B cell (primary cell): ENCODE measurements at regions not wholly inside any gene's neighbourhood (a gene's known extent, or its start where the extent isn't known, plus 50 kb on each side); places are given as distances from the start of the nearest gene placed in this dataset.

ENCODE experiments used
- ATAC-seq: fragments of 200-7000 bp; cut with Tn5 transposase; one replicate; pipeline ENCODE4 v1.10.0; 2021; ENCODE audit warnings: low read depth, mild to moderate bottlenecking, moderate number of reproducible peaks, moderate library complexity
- CTCF ChIA-PET: fragments of 350-600 bp; sonication (Branson Sonifier 250); formaldehyde crosslinking; loops from one replicate; lab custom pipeline; 2021; ENCODE audit warnings: antibody characterized with exemption, inconsistent platforms; lab: Charles Lee
- POLR2A ChIA-PET: fragments of 350-600 bp; sonication (Branson Sonifier 250); formaldehyde crosslinking; loops from one replicate; lab custom pipeline; 2021; ENCODE audit warnings: antibody characterized with exemption; lab: Charles Lee
- DNase-seq: peaks from one replicate; pipeline ENCODE4 v3.0.0; 2013
- H2AFZ ChIP-seq: 2 replicates; pipeline ENCODE4 v1.6.1; 2012; ENCODE audit warnings: mild to moderate bottlenecking, low read depth, low read length; ENCODE audit not compliant: insufficient read depth, poor library complexity, severe bottlenecking
- H3K27ac ChIP-seq, 2 donors: 1 replicate in 1 of 2; 2 replicates in 1 of 2; pipeline ENCODE4 v1.5.1; 2012 to 2013; ENCODE audit warnings: low read length in 2 of 2, mild to moderate bottlenecking in 2 of 2, moderate library complexity in 1 of 2
- H3K27me3 ChIP-seq, 4 experiments: fragments of 200-600 bp in 1 of 4; sonication (generic) in 1 of 4; replicated peaks in 1 of 4; 1 replicate in 2 of 4; 2 replicates in 2 of 4; pipeline versions ENCODE4 v1.6.1 to v1.7.0; 2013 to 2016; ENCODE audit warnings: low read length in 3 of 4, mild to moderate bottlenecking in 2 of 4, mixed read lengths in 1 of 4, moderate library complexity in 1 of 4; ENCODE audit not compliant: insufficient read depth in 4 of 4, control insufficient read depth in 3 of 4; ENCODE audit errors: control extremely low read depth in 1 of 4
- H3K36me3 ChIP-seq, 2 experiments: replicated peaks in 1 of 2; 1 replicate in 1 of 2; 2 replicates in 1 of 2; pipeline versions ENCODE4 v1.6.1 to v1.7.1; 2013; ENCODE audit warnings: low read length in 1 of 2; ENCODE audit not compliant: insufficient read depth in 2 of 2, control insufficient read depth in 1 of 2; ENCODE audit errors: control extremely low read depth in 1 of 2, extremely low read depth in 1 of 2
- H3K4me1 ChIP-seq, 2 donors: fragments of 200-600 bp in 1 of 2; sonication (generic) in 1 of 2; 1 replicate in 1 of 2; 2 replicates in 1 of 2; pipeline versions ENCODE4 v1.5.1 to v1.6.1; 2013 to 2017; ENCODE audit warnings: low read length in 2 of 2; ENCODE audit not compliant: control insufficient read depth in 2 of 2, insufficient read depth in 2 of 2
- H3K4me2 ChIP-seq: replicated peaks from 2 replicates; pipeline ENCODE3; 2012; ENCODE audit warnings: mild to moderate bottlenecking, low read depth, low read length; ENCODE audit not compliant: poor library complexity, severe bottlenecking
- H3K4me3 ChIP-seq, 5 experiments: fragments of 200-600 bp in 1 of 5; sonication (generic) in 1 of 5; 1 replicate in 3 of 5; 2 replicates in 2 of 5; pipeline versions ENCODE4 v1.5.1 to v1.7.0; 2011 to 2016; ENCODE audit warnings: low read length in 4 of 5, mild to moderate bottlenecking in 4 of 5, low read depth in 2 of 5, control low read depth in 1 of 5, moderate library complexity in 1 of 5; ENCODE audit not compliant: insufficient read depth in 1 of 5; ENCODE audit errors: control extremely low read depth in 1 of 5, extremely low read depth in 1 of 5
- H3K79me2 ChIP-seq: fragments of 200-600 bp; sonication (generic); one replicate; pipeline ENCODE4 v1.6.0; 2016; ENCODE audit warnings: low read length; ENCODE audit not compliant: control insufficient read depth, insufficient read depth
- H3K9ac ChIP-seq: fragments of 200-600 bp; sonication (generic); 2 replicates; pipeline ENCODE4 v1.6.1; 2017; ENCODE audit warnings: mild to moderate bottlenecking, low read length, moderate library complexity
- H3K9me3 ChIP-seq, 3 donors: one replicate each; pipeline versions ENCODE4 v1.6.1 to v1.7.1; 2013; ENCODE audit warnings: low read length in 2 of 3; ENCODE audit not compliant: control insufficient read depth in 2 of 3, insufficient read depth in 1 of 3; ENCODE audit errors: control extremely low read depth in 1 of 3
- H4K20me1 ChIP-seq: 2 replicates; pipeline ENCODE4 v1.6.0; 2012; ENCODE audit warnings: mild to moderate bottlenecking, low read length; ENCODE audit not compliant: insufficient read depth, control insufficient read depth, poor library complexity, severe bottlenecking
- H3K27ac Mint-ChIP-seq: one replicate; pipeline ENCODE4 v1.8.0; 2021; ENCODE audit warnings: mixed read lengths
- H3K27me3 Mint-ChIP-seq: one replicate; pipeline ENCODE4 v1.8.0; 2021; ENCODE audit warnings: mixed read lengths
- H3K4me1 Mint-ChIP-seq: one replicate; pipeline ENCODE4 v1.8.0; 2021; ENCODE audit warnings: mixed read lengths
- H3K4me3 Mint-ChIP-seq: one replicate; pipeline ENCODE4 v1.8.0; 2021; ENCODE audit warnings: mixed read lengths
- H3K9me3 Mint-ChIP-seq: one replicate; pipeline ENCODE4 v1.8.0; 2022; ENCODE audit warnings: mixed read lengths; ENCODE audit not compliant: insufficient read depth
- EZH2 ChIP-seq: IDR thresholded peaks from 2 replicates; pipeline ENCODE4 v1.6.1; 2012; ENCODE audit warnings: borderline replicate concordance, low read depth, mild to moderate bottlenecking, moderate library complexity, low read length; ENCODE audit not compliant: insufficient read depth, poor library complexity, severe bottlenecking
- WGBS: methylation state at CpG from one replicate; pipeline ENCODE4 v1.1.5; 2013; ENCODE audit warnings: missing lambda C conversion rate; ENCODE audit not compliant: insufficient coverage; 5-methylcytosine and 5-hydroxymethylcytosine counted together
- intact Hi-C: fragments of 100-400 bp; cut with micrococcal nuclease; formaldehyde crosslinking; loops from one replicate; pipeline ENCODE4 v1.10.0; 2022
- TF ChIP-seq, protein P1 (sequence below): fragments of 200-600 bp; IDR thresholded peaks from one replicate; pipeline ENCODE4 v1.8.0; 2022; ENCODE audit warnings: antibody characterized with exemption, mild to moderate bottlenecking

DNA sequence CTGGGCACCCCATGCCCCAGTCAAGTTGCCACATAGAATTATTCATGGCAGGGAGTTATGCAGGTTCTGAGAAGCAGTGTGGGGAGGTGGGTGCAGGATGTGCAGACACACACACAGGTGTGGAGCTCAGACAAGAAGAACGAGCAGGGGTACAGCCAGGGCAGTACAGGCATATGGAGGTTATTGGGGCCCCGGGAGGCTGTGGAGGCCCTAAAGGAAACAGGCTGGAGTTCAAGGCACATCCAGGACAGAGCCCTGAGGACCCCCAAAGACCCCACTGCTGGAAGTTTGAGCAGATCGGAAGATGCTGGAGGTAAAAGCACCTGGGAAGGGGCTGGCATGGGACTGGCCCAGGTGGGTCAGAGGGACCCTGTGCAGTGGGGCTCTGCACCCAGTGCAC, 171.3 kb downstream of the PSMG1 start:
- ATAC-seq (no peak), DNase-seq (no peak)
- 88% methylated on average over 3 of the region's 3 CpGs for WGBS
- Histone ChIP-seq H3K36me3 (no peaks in the 10 kb centered on the region), H3K79me2 (no peaks in the 10 kb centered on the region), H2AFZ (no peak overlapping the region), H3K4me1 (peaks cover 6 to 12% of the 10 kb centered on the region in 2 donors), H3K4me2 (no peak overlapping the region), H3K27me3 (peaks cover 0 to 3% (median 2%) of the 10 kb centered on the region in 4 experiments), H3K9me3 (peaks cover 0 to 27% (median 0%) of the 10 kb centered on the region in 3 donors), H3K4me3 (no peak overlapping the region), H4K20me1 (no peaks in the 10 kb centered on the region), H3K9ac (no peak overlapping the region), H3K27ac (no peak overlapping the region)
- Mint-ChIP-seq H3K9me3 (no peaks in the 10 kb centered on the region), H3K4me1 (peaks cover 11% of the 10 kb centered on the region), H3K27ac (no peak overlapping the region), H3K4me3 (no peak overlapping the region), H3K27me3 (peaks cover 13% of the 10 kb centered on the region)
- CTCF ChIA-PET, result no interaction called here
- TF ChIP-seq, protein P1, sequence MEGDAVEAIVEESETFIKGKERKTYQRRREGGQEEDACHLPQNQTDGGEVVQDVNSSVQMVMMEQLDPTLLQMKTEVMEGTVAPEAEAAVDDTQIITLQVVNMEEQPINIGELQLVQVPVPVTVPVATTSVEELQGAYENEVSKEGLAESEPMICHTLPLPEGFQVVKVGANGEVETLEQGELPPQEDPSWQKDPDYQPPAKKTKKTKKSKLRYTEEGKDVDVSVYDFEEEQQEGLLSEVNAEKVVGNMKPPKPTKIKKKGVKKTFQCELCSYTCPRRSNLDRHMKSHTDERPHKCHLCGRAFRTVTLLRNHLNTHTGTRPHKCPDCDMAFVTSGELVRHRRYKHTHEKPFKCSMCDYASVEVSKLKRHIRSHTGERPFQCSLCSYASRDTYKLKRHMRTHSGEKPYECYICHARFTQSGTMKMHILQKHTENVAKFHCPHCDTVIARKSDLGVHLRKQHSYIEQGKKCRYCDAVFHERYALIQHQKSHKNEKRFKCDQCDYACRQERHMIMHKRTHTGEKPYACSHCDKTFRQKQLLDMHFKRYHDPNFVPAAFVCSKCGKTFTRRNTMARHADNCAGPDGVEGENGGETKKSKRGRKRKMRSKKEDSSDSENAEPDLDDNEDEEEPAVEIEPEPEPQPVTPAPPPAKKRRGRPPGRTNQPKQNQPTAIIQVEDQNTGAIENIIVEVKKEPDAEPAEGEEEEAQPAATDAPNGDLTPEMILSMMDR, result no peak
- no peak for TF ChIP-seq EZH2
- intact Hi-C loops, result no loop called here
- POLR2A ChIA-PET, result no interaction called here

- Histone ChIP-seq H3K79me2 (no peaks in the 10 kb centered on the region), H3K27me3 (peaks cover 0 to 3% (median 2%) of the 10 kb centered on the region in 4 experiments), H3K9ac (no peak overlapping the region), H2AFZ (no peak overlapping the region), H3K4me3 (no peak overlapping the region), H4K20me1 (no peaks in the 10 kb centered on the region), H3K4me2 (no peak overlapping the region), H3K27ac (no peak overlapping the region), H3K4me1 (peaks cover 12 to 13% of the 10 kb centered on the region in 2 donors), H3K9me3 (peaks cover 0 to 36% (median 5%) of the 10 kb centered on the region in 3 donors), H3K36me3 (no peaks in the 10 kb centered on the region)
- DNase-seq (no peak), ATAC-seq (no peak)
- Mint-ChIP-seq H3K27me3 (peaks cover 19% of the 10 kb centered on the region), H3K9me3 (peaks cover 1% of the 10 kb centered on the region), H3K4me1 (peaks cover 11% of the 10 kb centered on the region), H3K4me3 (no peak overlapping the region), H3K27ac (no peak overlapping the region)
- CTCF ChIA-PET, result no interaction called here
- POLR2A ChIA-PET, result no interaction called here
- WGBS, result 69% methylated on average over 15 of the region's 16 CpGs
- TF ChIP-seq EZH2, result no peak
- TF ChIP-seq, protein P1, result no peak
- intact Hi-C loops, result no loop called here
Measured at GRCh38 chr21:39010629-39011404, 172.4 kb downstream of the PSMG1 start.
